NT2/D1 (cell line): ENCODE measurements at regions not wholly inside any gene's neighbourhood (a gene's known extent, or its start where the extent isn't known, plus 50 kb on each side); places are given as distances from the start of the nearest gene placed in this dataset.

Experiments used
- DNase-seq: peaks from one replicate; pipeline ENCODE4 v3.0.0-alpha.2; 2011; ENCODE audit warnings: low read depth, low spot score
- H3K27me3 ChIP-seq: 2 replicates; pipeline ENCODE4 v1.6.0; 2011; ENCODE audit warnings: mild to moderate bottlenecking; ENCODE audit not compliant: insufficient read length, insufficient read depth
- H3K36me3 ChIP-seq: 2 replicates; pipeline ENCODE4 v1.6.1; 2011; ENCODE audit warnings: mild to moderate bottlenecking, low read length, mixed read lengths; ENCODE audit not compliant: insufficient read depth, insufficient read length
- H3K4me1 ChIP-seq: 2 replicates; pipeline ENCODE4 v1.5.1; 2011; ENCODE audit not compliant: insufficient read depth, insufficient read length
- H3K4me3 ChIP-seq: 2 replicates; pipeline ENCODE4 v1.5.1; 2011; ENCODE audit warnings: low read depth; ENCODE audit not compliant: insufficient read length
- H3K9ac ChIP-seq: 2 replicates; pipeline ENCODE4 v1.6.0; 2011; ENCODE audit warnings: low read depth; ENCODE audit not compliant: insufficient read length
- H3K9me3 ChIP-seq: 2 replicates; pipeline ENCODE4 v1.5.1; 2011; ENCODE audit warnings: mild to moderate bottlenecking, low read length; ENCODE audit not compliant: insufficient read depth
- SUZ12 ChIP-seq: IDR thresholded peaks from 2 replicates; pipeline ENCODE4 v1.6.1; 2011; ENCODE audit not compliant: insufficient read length, insufficient read depth; ENCODE audit errors: extremely low read depth
- YY1 ChIP-seq: IDR thresholded peaks from 2 replicates; pipeline ENCODE4 v1.6.1; 2011; ENCODE audit not compliant: insufficient read length, insufficient read depth
- ZNF274 ChIP-seq: IDR thresholded peaks from 2 replicates; pipeline ENCODE4 v1.6.1; 2011; ENCODE audit warnings: mild to moderate bottlenecking, low read depth, low read length

DNA sequence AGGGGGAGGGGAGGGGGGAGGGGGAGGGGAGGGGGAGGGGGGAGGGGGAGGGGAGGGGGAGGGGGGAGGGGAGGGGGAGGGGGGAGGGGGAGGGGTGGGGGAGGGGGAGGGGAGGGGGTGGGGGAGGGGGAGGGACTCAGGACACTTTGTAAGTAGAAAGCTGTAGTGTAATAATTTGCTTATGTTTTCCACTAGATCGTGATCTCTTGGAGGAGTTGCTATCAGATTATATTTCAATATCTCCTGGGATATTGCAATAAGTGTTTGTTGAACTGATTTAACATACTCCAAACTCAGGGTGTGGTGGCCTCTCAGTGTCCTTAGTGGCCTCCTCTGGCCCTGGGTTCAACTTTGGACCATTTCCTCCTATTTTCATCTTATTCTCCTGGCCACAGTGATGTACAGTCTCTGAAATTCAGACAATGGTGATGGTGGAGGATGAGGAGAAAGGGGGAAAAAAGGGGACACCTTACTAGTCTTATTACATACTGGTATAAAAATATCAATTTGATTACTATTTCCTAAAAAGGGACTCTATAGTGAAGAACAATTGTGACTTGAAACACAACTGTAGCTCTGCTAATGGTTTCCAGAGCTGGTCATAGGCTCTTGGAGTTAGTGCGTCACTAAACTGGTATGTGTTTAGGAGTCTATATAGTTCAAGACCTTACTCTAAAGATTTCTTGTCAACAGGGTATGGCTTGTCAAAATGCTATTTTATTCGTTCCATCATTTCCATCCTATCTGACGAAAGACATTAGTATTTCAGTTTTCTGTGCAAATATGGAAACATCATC, 89.6 kb downstream of the DDX1 start:
- H3K4me1 ChIP-seq, result no peaks in the 10 kb centered on the region
- H3K9ac ChIP-seq, result no peak overlapping the region
- H3K4me3 ChIP-seq, result no peak overlapping the region
- H3K27me3 ChIP-seq, result no peaks in the 10 kb centered on the region
- TF ChIP-seq SUZ12 (no peak), YY1 (no peak), ZNF274 (no peak)
- DNase-seq, result no peak
- H3K36me3 ChIP-seq, result no peaks in the 10 kb centered on the region
- H3K9me3 ChIP-seq, result peaks cover 9% of the 10 kb centered on the region; the same call in 1 of the 2 replicates

DNA sequence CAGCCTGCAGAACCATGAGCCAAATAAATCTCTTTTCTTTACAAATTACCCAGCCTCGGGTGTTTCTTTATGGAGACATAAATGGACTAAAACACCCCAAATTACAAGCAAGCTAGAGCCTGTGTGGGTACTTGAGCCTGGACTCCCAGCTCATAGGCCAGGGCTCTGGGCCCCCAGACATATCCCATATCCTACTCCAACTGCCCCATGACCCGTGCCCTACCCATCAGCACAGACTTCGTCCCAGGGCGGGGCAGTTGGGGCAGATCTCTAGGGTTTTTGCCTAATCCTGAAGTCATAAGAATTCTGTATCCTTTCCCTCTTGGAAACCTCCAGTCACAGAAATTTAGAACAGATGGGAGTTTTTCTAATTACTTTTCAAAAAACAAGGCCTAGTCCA, 90.7 kb downstream of the DDX1 start:
- Histone ChIP-seq H3K9me3 (peaks cover 9% of the 10 kb centered on the region; the same call in 1 of the 2 replicates), H3K9ac (no peak overlapping the region), H3K36me3 (no peaks in the 10 kb centered on the region), H3K4me1 (no peaks in the 10 kb centered on the region), H3K4me3 (no peak overlapping the region), H3K27me3 (no peaks in the 10 kb centered on the region)
- DNase-seq, result no peak
- no peak for TF ChIP-seq SUZ12
- no peak for TF ChIP-seq YY1
- no peak for TF ChIP-seq ZNF274

GRCh38 chr2:15684161-15685039, 92.7 kb downstream of the DDX1 start:
- Histone ChIP-seq H3K4me3 (no peak overlapping the region), H3K9ac (no peak overlapping the region), H3K9me3 (peaks cover 9% of the 10 kb centered on the region; the same call in 1 of the 2 replicates), H3K27me3 (no peaks in the 10 kb centered on the region), H3K4me1 (no peaks in the 10 kb centered on the region), H3K36me3 (no peaks in the 10 kb centered on the region)
- no peak for DNase-seq
- no peak for TF ChIP-seq SUZ12
- TF ChIP-seq ZNF274, result no peak
- TF ChIP-seq YY1, result no peak

DNA sequence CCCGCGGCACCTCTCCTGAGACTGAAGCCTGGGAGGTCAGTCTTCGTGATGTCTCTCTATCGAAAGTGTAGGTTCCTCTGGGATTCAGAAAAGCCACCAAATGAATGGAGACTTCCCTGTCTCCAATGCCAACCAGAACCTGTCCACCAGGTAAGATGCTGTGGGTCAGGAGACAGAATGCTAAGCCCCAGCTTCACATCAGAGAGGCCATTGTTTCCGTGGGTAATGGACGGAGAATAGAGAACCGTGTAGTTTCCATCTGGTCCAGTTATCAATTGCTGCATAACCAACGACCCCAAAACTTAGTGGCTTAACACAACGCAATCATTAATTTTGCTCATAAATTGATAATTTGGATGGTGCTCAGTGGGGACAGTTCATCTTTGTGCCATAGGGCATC, 93.5 kb downstream of the DDX1 start:
- Histone ChIP-seq H3K27me3 (no peaks in the 10 kb centered on the region), H3K36me3 (no peaks in the 10 kb centered on the region), H3K4me1 (no peaks in the 10 kb centered on the region), H3K4me3 (no peak overlapping the region), H3K9ac (no peak overlapping the region), H3K9me3 (peaks cover 9% of the 10 kb centered on the region; the same call in 1 of the 2 replicates)
- no peak for TF ChIP-seq SUZ12
- TF ChIP-seq ZNF274, result no peak
- TF ChIP-seq YY1, result no peak
- DNase-seq, result no peak

DNA sequence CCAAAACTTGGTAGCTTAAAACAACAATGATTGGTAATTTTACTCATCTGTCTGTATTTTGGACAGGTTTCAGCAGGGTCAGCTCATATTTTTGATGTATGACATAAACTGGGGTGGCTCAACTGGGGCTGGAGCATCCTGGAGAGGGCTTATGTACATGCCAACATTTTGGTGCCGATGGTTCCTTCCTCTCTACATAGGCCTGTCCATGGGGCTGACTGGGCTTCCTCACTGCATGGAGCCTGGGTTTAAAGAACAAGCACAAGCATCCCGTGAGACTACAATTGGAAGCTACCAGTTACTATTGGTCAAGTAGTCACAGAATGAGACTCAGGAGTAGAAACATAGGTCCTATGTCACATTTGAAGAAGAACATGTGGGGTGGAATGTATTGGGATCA, 95.0 kb downstream of the DDX1 start:
- TF ChIP-seq YY1, result no peak
- no peak for TF ChIP-seq SUZ12
- no peak for TF ChIP-seq ZNF274
- H3K27me3 ChIP-seq, result no peaks in the 10 kb centered on the region
- no peak overlapping the region for H3K9ac ChIP-seq
- H3K9me3 ChIP-seq, result peaks cover 4% of the 10 kb centered on the region; the same call in 1 of the 2 replicates
- H3K36me3 ChIP-seq, result no peaks in the 10 kb centered on the region
- no peaks in the 10 kb centered on the region for H3K4me1 ChIP-seq
- H3K4me3 ChIP-seq, result no peak overlapping the region
- DNase-seq, result no peak

- Histone ChIP-seq H3K9me3 (no peaks in the 10 kb centered on the region), H3K4me1 (no peaks in the 10 kb centered on the region), H3K9ac (no peak overlapping the region), H3K36me3 (no peaks in the 10 kb centered on the region), H3K27me3 (no peaks in the 10 kb centered on the region), H3K4me3 (no peak overlapping the region)
- TF ChIP-seq YY1, result no peak
- TF ChIP-seq SUZ12, result no peak
- TF ChIP-seq ZNF274, result no peak
- DNase-seq, result no peak
Measured at GRCh38 chr2:15687243-15687642, 95.6 kb downstream of the DDX1 start.

DNA sequence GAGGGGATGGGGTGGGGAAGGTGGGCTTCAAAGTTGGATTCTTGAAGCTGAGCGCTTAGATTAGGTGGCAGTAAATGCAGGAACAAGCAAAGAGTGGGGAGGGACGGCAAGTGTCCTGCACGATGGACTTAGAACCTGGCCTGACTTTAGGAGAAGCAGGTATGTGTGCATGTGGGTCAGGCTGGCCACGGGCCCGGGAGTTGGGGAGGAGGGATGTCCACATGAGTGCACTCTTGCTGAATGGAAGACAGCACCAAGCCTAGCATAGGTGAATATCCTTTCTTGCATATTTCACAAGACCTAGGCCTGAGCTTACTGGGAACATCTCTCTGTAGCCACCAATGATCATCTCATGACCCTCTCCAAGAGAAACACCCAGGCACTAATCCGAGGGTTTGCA, 96.1 kb downstream of the DDX1 start:
- H3K9me3 ChIP-seq, result no peaks in the 10 kb centered on the region
- TF ChIP-seq SUZ12, result no peak
- TF ChIP-seq YY1, result no peak
- no peak for TF ChIP-seq ZNF274

More for the DNA sequence above, 96.1 kb downstream of the DDX1 start:
- H3K9ac ChIP-seq, result no peak overlapping the region
- H3K36me3 ChIP-seq, result no peaks in the 10 kb centered on the region
- no peaks in the 10 kb centered on the region for H3K27me3 ChIP-seq
- H3K4me1 ChIP-seq, result no peaks in the 10 kb centered on the region
- H3K4me3 ChIP-seq, result no peak overlapping the region
- no peak for DNase-seq
